ENCODE measurements at regions not wholly inside any gene's neighbourhood (a gene's known extent, or its start where the extent isn't known, plus 50 kb on each side); places are given as distances from the start of the nearest gene placed in this dataset.

DNA sequence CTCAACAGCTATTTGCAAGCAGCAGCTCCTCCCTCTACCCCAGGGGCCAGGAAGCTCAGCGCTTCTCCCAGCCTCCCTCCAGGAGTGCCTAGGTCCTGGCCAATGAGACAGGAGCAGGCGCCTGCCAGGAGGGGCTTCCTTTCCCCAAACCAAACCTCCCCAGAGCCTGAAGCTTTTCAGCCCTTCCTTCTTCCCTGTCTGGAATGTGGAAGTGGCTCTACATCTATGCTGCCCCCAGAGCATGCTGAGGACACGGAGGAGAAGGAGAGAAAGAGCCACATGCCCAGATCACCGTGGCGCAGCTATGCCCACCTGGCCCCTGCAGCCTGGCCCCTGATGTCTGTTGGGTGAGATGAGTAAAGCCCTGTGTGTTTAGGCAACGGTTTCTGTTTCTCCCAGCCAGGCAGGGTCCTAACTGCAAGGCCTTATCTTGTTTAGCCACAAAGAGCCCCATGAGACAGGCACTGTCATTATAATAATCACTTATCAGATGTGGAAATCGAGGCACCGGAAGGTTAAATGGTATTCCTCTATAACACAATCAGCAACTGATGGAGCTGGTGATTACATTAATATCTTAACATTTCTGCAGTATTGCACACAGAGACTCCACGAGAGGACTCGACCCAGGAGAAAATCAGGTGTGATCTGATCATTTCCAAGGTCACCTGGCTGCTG lies 315.8 kb downstream of the CTTN start:
- POLR2A ChIA-PET, result no interaction called here
- 25% methylated on average over 10 of the region's 10 CpGs for WGBS (ENCODE audit: low lambda C conversion rate)

DNA sequence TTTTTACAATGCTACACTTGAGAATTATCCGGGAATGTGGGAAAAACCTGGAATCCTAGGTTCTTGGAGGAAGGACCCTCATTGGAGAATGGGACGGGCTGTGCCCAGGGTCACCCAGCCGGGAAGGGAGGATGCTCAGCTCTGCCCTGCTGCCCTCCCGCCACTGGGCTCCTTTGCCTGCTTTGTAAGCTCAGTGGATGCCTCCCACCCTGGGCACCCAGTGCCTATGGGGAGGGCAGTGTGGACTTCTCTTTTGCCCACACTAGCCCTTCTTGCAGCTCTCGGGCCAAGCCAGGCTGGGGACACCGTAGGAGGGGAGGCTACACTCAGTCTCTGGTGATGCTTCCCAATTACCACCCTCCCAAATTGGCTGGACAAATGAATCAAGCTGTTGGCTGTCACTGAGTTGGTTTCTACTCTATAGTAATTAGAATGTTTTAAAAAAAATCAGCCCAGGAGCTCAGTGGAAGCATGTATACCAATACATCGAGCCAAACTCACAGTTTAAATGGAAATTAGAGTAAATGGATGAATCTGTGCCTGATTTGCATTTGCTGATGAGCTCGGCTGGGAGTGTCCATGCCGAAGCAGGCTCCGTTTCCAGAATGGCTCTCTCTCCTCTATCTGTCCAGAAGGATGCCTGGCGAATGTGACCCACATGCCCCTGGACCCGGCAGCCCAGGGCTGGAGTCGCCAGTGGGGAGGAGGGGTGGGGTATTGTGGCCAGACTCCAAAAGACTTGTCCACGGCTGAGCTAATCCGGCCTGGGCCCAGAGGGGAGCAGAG lies 317.0 kb downstream of the CTTN start:
- Histone ChIP-seq H3K27ac (ENCODE audit: low read depth in 2 of 2, low read length in 1 of 2) (no peak overlapping the region), H3K36me3 (replicated peaks in 1 of 2; ENCODE audit: control insufficient read depth in 1 of 2, insufficient read depth in 2 of 2, low read length in 1 of 2) (no peaks in the 10 kb centered on the region), H3K79me2 (ENCODE audit: insufficient read depth) (no peaks in the 10 kb centered on the region), H3K9me3 (no peaks in the 10 kb centered on the region), H3K4me1 (ENCODE audit: control insufficient read depth in 1 of 2, insufficient read depth in 2 of 2, low read depth in 1 of 2, low read length in 1 of 2) (peaks cover 0 to 14% of the 10 kb centered on the region in 2 experiments; a peak in 1 of 4 replicates), H3K4me3 (ENCODE audit: low read depth in 2 of 2, low read length in 1 of 2) (no peak overlapping the region), H3K4me2 (no peak overlapping the region), H2AFZ (ENCODE audit: low read depth) (no peak overlapping the region), H3K9me2 (no peaks in the 10 kb centered on the region), H3K9ac (no peak overlapping the region), H4K20me1 (ENCODE audit: insufficient read depth) (no peaks in the 10 kb centered on the region), H3F3A (replicated peaks; ENCODE audit: insufficient read depth) (no peaks in the 10 kb centered on the region), H3K27me3 (ENCODE audit: insufficient read depth) (no peaks in the 10 kb centered on the region)
- DNase-seq, result peak; percentile 48
- ChIA-PET POLR2A (interaction anchor here (1.6 kb wide), 1 partner anchor 54 kb away, joined by 4 read pairs; no protein-coding TSS in a partner anchor), CTCF (interaction anchor here (1.0 to 2.0 kb wide), 3 partner anchors 9 to 248 kb away, joined by 4 to 9 read pairs (median 4); no protein-coding TSS in a partner anchor)
- TF ChIP-seq GABPA (IDR thresholded peaks at IDR 0.05; ENCODE audit: low read depth) (no peak), ELF1 (IDR thresholded peaks at IDR 0.05) (no peak), RCOR1 (IDR thresholded peaks at IDR 0.05; ENCODE audit: low read length) (no peak), YY1 (IDR thresholded peaks at IDR 0.05; ENCODE audit: low read depth) (no peak), RAD21 (IDR thresholded peaks at IDR 0.05; ENCODE audit: low read length) (no peak), EZH2phosphoT487 (IDR thresholded peaks at IDR 0.05; ENCODE audit: borderline replicate concordance, low read depth) (no peak), MEF2A (IDR thresholded peaks at IDR 0.05; ENCODE audit: borderline replicate concordance, low read depth) (no peak), SIN3A (IDR thresholded peaks at IDR 0.05; ENCODE audit: borderline replicate concordance, low read depth, low read length) (no peak), NRF1 (IDR thresholded peaks at IDR 0.05; ENCODE audit: low read depth, low read length) (no peak)
- TF ChIP-seq, protein P1, sequence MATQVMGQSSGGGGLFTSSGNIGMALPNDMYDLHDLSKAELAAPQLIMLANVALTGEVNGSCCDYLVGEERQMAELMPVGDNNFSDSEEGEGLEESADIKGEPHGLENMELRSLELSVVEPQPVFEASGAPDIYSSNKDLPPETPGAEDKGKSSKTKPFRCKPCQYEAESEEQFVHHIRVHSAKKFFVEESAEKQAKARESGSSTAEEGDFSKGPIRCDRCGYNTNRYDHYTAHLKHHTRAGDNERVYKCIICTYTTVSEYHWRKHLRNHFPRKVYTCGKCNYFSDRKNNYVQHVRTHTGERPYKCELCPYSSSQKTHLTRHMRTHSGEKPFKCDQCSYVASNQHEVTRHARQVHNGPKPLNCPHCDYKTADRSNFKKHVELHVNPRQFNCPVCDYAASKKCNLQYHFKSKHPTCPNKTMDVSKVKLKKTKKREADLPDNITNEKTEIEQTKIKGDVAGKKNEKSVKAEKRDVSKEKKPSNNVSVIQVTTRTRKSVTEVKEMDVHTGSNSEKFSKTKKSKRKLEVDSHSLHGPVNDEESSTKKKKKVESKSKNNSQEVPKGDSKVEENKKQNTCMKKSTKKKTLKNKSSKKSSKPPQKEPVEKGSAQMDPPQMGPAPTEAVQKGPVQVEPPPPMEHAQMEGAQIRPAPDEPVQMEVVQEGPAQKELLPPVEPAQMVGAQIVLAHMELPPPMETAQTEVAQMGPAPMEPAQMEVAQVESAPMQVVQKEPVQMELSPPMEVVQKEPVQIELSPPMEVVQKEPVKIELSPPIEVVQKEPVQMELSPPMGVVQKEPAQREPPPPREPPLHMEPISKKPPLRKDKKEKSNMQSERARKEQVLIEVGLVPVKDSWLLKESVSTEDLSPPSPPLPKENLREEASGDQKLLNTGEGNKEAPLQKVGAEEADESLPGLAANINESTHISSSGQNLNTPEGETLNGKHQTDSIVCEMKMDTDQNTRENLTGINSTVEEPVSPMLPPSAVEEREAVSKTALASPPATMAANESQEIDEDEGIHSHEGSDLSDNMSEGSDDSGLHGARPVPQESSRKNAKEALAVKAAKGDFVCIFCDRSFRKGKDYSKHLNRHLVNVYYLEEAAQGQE (IDR thresholded peaks at IDR 0.05; ENCODE audit: low read depth, low read length), result no peak
- TF ChIP-seq, protein P2, sequence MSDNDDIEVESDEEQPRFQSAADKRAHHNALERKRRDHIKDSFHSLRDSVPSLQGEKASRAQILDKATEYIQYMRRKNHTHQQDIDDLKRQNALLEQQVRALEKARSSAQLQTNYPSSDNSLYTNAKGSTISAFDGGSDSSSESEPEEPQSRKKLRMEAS (IDR thresholded peaks at IDR 0.05; ENCODE audit: low read depth), result no peak
- TF ChIP-seq, protein P3, sequence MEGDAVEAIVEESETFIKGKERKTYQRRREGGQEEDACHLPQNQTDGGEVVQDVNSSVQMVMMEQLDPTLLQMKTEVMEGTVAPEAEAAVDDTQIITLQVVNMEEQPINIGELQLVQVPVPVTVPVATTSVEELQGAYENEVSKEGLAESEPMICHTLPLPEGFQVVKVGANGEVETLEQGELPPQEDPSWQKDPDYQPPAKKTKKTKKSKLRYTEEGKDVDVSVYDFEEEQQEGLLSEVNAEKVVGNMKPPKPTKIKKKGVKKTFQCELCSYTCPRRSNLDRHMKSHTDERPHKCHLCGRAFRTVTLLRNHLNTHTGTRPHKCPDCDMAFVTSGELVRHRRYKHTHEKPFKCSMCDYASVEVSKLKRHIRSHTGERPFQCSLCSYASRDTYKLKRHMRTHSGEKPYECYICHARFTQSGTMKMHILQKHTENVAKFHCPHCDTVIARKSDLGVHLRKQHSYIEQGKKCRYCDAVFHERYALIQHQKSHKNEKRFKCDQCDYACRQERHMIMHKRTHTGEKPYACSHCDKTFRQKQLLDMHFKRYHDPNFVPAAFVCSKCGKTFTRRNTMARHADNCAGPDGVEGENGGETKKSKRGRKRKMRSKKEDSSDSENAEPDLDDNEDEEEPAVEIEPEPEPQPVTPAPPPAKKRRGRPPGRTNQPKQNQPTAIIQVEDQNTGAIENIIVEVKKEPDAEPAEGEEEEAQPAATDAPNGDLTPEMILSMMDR (IDR thresholded peaks at IDR 0.05), result no peak
- WGBS (ENCODE audit: low lambda C conversion rate), result 47% methylated on average over 14 of the region's 15 CpGs

More for the DNA sequence above, 315.8 kb downstream of the CTTN start:
- Histone ChIP-seq H3K9me2 (no peaks in the 10 kb centered on the region), H3K36me3 (replicated peaks in 1 of 2; ENCODE audit: control insufficient read depth in 1 of 2, insufficient read depth in 2 of 2, low read length in 1 of 2) (no peaks in the 10 kb centered on the region), H3K4me3 (ENCODE audit: low read depth in 2 of 2, low read length in 1 of 2) (no peak overlapping the region), H3K27ac (ENCODE audit: low read depth in 2 of 2, low read length in 1 of 2) (no peak overlapping the region), H3K79me2 (ENCODE audit: insufficient read depth) (no peaks in the 10 kb centered on the region), H3K9ac (no peak overlapping the region), H3K9me3 (no peaks in the 10 kb centered on the region), H2AFZ (ENCODE audit: low read depth) (no peak overlapping the region), H4K20me1 (ENCODE audit: insufficient read depth) (no peaks in the 10 kb centered on the region), H3K4me1 (ENCODE audit: control insufficient read depth in 1 of 2, insufficient read depth in 2 of 2, low read depth in 1 of 2, low read length in 1 of 2) (peaks cover 0 to 14% of the 10 kb centered on the region in 2 experiments; a peak in 1 of 4 replicates), H3F3A (replicated peaks; ENCODE audit: insufficient read depth) (no peaks in the 10 kb centered on the region), H3K27me3 (ENCODE audit: insufficient read depth) (no peaks in the 10 kb centered on the region), H3K4me2 (no peak overlapping the region)
- peak; percentile 65; the same call in 1 of the 2 replicates for TF ChIP-seq RCOR1 (IDR thresholded peaks at IDR 0.05; ENCODE audit: low read length)
- TF ChIP-seq, protein P2 (IDR thresholded peaks at IDR 0.05; ENCODE audit: low read depth), result no peak
- TF ChIP-seq EZH2phosphoT487 (IDR thresholded peaks at IDR 0.05; ENCODE audit: borderline replicate concordance, low read depth), result no peak
- TF ChIP-seq SMC3 (IDR thresholded peaks at IDR 0.05; ENCODE audit: low read depth, low read length), result no peak
- peak; percentile 30 for TF ChIP-seq CHD2 (IDR thresholded peaks at IDR 0.05; ENCODE audit: low read length, partially characterized antibody)
- TF ChIP-seq GATA2 (CRISPR knock-in tag; IDR thresholded peaks at IDR 0.05), result peak; percentile 66
- no peak for TF ChIP-seq EP300 (IDR thresholded peaks at IDR 0.05; ENCODE audit: borderline replicate concordance in 1 of 2, low read depth in 1 of 2, low read length in 1 of 2)
- peak; percentile 68 for DNase-seq
- CTCF ChIA-PET, result interaction anchor here (0.7 to 1.4 kb wide), 2 partner anchors 233 to 280 kb away, joined by 3 read pairs; no protein-coding TSS in a partner anchor

Measured in SK-N-SH (cell line).